A549 (cell line): ENCODE measurements at regions not wholly inside any gene's neighbourhood (a gene's known extent, or its start where the extent isn't known, plus 50 kb on each side); places are given as distances from the start of the nearest gene placed in this dataset.

Experiments used
- BHLHE40 ChIP-seq: IDR thresholded peaks from 2 replicates; pipeline ENCODE4 v1.6.1; 2012; ENCODE audit warnings: low read depth, low read length, inconsistent platforms
- CTCF ChIP-seq: fragments of >200 bp; sonication (Bioruptor Twin); formaldehyde crosslinking; IDR thresholded peaks from 3 replicates; pipeline ENCODE4 v1.5.1; 2016
- JUN ChIP-seq, 2 experiments: fragments of >200 bp; sonication (Bioruptor Twin); formaldehyde crosslinking; IDR thresholded peaks; 2 replicates in 1 of 2; 3 replicates in 1 of 2; pipeline ENCODE4 v1.6.1; 2016 to 2017
- JUNB ChIP-seq: fragments of >200 bp; sonication (Bioruptor Twin); formaldehyde crosslinking; IDR thresholded peaks from 2 replicates; pipeline ENCODE4 v1.6.1; 2016
- KDM1A ChIP-seq: fragments of 200-600 bp; sonication (generic); IDR thresholded peaks from 2 replicates; pipeline ENCODE4 v1.6.1; 2016; ENCODE audit warnings: low read depth, mild to moderate bottlenecking
- MAX ChIP-seq: IDR thresholded peaks from 2 replicates; pipeline ENCODE4 v1.6.1; 2012
- MYC ChIP-seq: IDR thresholded peaks from 2 replicates; pipeline ENCODE4 v1.6.1; 2012; ENCODE audit warnings: mild to moderate bottlenecking, inconsistent platforms, low read length, improper control_type of control experiment, borderline replicate concordance
- RAD21 ChIP-seq, 2 experiments: fragments of >200 bp in 1 of 2; sonication (Bioruptor Twin) in 1 of 2; formaldehyde crosslinking in 1 of 2; IDR thresholded peaks in 1 of 2; conservative IDR thresholded peaks in 1 of 2; 2 replicates in 1 of 2; 3 replicates in 1 of 2; pipeline ENCODE4 v1.6.1; 2012 to 2018; ENCODE audit warnings: inconsistent platforms in 1 of 2
- REST ChIP-seq: fragments of 200-600 bp; sonication (generic); IDR thresholded peaks from 2 replicates; pipeline ENCODE4 v1.6.1; 2016; ENCODE audit warnings: antibody characterized with exemption, mild to moderate bottlenecking, moderate library complexity
- RNF2 ChIP-seq: fragments of 200-600 bp; sonication (generic); IDR thresholded peaks from 2 replicates; pipeline ENCODE4 v1.6.1; 2016; ENCODE audit warnings: low read depth, mild to moderate bottlenecking, antibody characterized with exemption, moderate library complexity, borderline replicate concordance
- ZC3H11A ChIP-seq: fragments of 450-650 bp; IDR thresholded peaks from 2 replicates; pipeline ENCODE4 v1.6.1; 2014; ENCODE audit warnings: antibody characterized with exemption, mild to moderate bottlenecking

- TF ChIP-seq BHLHE40 (no peak), CTCF (no peak), MAX (no peak), JUNB (no peak), RNF2 (no peak), ZC3H11A (no peak), KDM1A (no peak), RAD21 (conservative IDR thresholded peaks at IDR 0.05 in 1 of 2, IDR thresholded peaks at IDR 0.05 in 1 of 2) (no peak), MYC (no peak), REST (no peak), JUN (IDR thresholded peaks at IDR 0.05) (no peak)
These were observed 53.9 kb upstream of the SEC11C start for GRCh38 chr18:59085797-59086196.
